Sigmoid colon (tissue), 4 donors: ENCODE measurements at regions not wholly inside any gene's neighbourhood (a gene's known extent, or its start where the extent isn't known, plus 50 kb on each side); places are given as distances from the start of the nearest gene placed in this dataset.

Experiments used
- CTCF ChIP-seq, 4 experiments: fragments of 450-650 bp in 3 of 4; fragments of 200-600 bp in 1 of 4; IDR thresholded peaks; one replicate each; pipeline ENCODE4 v1.5.1; 2016 to 2019; ENCODE audit warnings: antibody characterized with exemption in 4 of 4, mild to moderate bottlenecking in 3 of 4, moderate library complexity in 2 of 4
- EP300 ChIP-seq, 4 donors: sonication (generic); formaldehyde crosslinking; IDR thresholded peaks; one replicate each; pipeline ENCODE4 v1.6.1; 2017; ENCODE audit warnings: antibody characterized with exemption in 4 of 4
- POLR2A ChIP-seq, 2 donors: fragments of 450-650 bp; IDR thresholded peaks; one replicate each; pipeline ENCODE4 v1.6.1; 2016; ENCODE audit warnings: antibody characterized with exemption in 2 of 2, mild to moderate bottlenecking in 2 of 2, moderate library complexity in 2 of 2
- POLR2AphosphoS5 ChIP-seq, 4 donors: sonication (generic); formaldehyde crosslinking; IDR thresholded peaks; one replicate each; pipeline ENCODE4 v1.6.1; 2017; ENCODE audit warnings: antibody characterized with exemption in 4 of 4

GRCh38 chr21:17370916-17371315 is 141.9 kb upstream of the CXADR start:
- no peak for TF ChIP-seq CTCF (IDR thresholded peaks at IDR 0.05)
- TF ChIP-seq POLR2AphosphoS5 (IDR thresholded peaks at IDR 0.05) = no peak
- TF ChIP-seq POLR2A (IDR thresholded peaks at IDR 0.05) = no peak
- TF ChIP-seq EP300 (IDR thresholded peaks at IDR 0.05) = no peak
